CD8-positive, alpha-beta memory T cell (primary cell): ENCODE measurements at regions not wholly inside any gene's neighbourhood (a gene's known extent, or its start where the extent isn't known, plus 50 kb on each side); places are given as distances from the start of the nearest gene placed in this dataset.
"Not testable (repeated sequence)": the region's sequence is repeated elsewhere in the genome, so short reads cannot be mapped to it uniquely, and the experiment has no call there.

ENCODE experiments used
- CTCF ChIA-PET: fragments of 350-600 bp; sonication (Branson Sonifier 250); formaldehyde crosslinking; loops from one replicate; lab custom pipeline; 2021; ENCODE audit warnings: antibody characterized with exemption; lab: Charles Lee
- POLR2A ChIA-PET: fragments of 350-600 bp; sonication (Branson Sonifier 250); formaldehyde crosslinking; loops from one replicate; lab custom pipeline; 2021; ENCODE audit warnings: antibody characterized with exemption; lab: Charles Lee
- DNase-seq, 5 donors: peaks; one replicate each; pipeline versions ENCODE4 v3.0.0 to v3.0.0-alpha.2; 2020 to 2022; ENCODE audit warnings: mixed read lengths in 1 of 5
- H3K27ac ChIP-seq: one replicate; pipeline ENCODE4 v1.7.0; 2013; ENCODE audit warnings: low read depth, mild to moderate bottlenecking, low read length, moderate library complexity
- H3K27me3 ChIP-seq: 2 replicates; pipeline ENCODE4 v1.7.0; 2013; ENCODE audit warnings: low read length, mild to moderate bottlenecking; ENCODE audit not compliant: insufficient read depth, poor library complexity, severe bottlenecking
- H3K36me3 ChIP-seq: 2 replicates; pipeline ENCODE4 v1.7.0; 2013; ENCODE audit warnings: mild to moderate bottlenecking, low read length, moderate library complexity; ENCODE audit not compliant: insufficient read depth
- H3K4me1 ChIP-seq: 2 replicates; pipeline ENCODE4 v1.7.0; 2013; ENCODE audit warnings: mild to moderate bottlenecking, low read length, moderate library complexity; ENCODE audit not compliant: insufficient read depth
- H3K4me3 ChIP-seq: 2 replicates; pipeline ENCODE4 v1.7.0; 2013; ENCODE audit warnings: mild to moderate bottlenecking, low read length
- H3K9me3 ChIP-seq: 2 replicates; pipeline ENCODE4 v1.7.0; 2013; ENCODE audit warnings: mild to moderate bottlenecking, low read length
- H3K27ac Mint-ChIP-seq, 8 donors: one replicate each; pipeline ENCODE4 v1.8.0; 2020 to 2021; ENCODE audit warnings: mixed read lengths in 8 of 8, mild to moderate bottlenecking in 6 of 8, inconsistent platforms in 3 of 8, moderate library complexity in 3 of 8
- H3K27me3 Mint-ChIP-seq, 2 donors: one replicate each; pipeline ENCODE4 v1.8.0; 2020 to 2021; ENCODE audit warnings: mixed read lengths in 2 of 2, mild to moderate bottlenecking in 1 of 2, moderate library complexity in 1 of 2
- H3K36me3 Mint-ChIP-seq, 3 donors: one replicate each; pipeline ENCODE4 v1.8.0; 2020 to 2021; ENCODE audit warnings: mixed read lengths in 3 of 3, inconsistent platforms in 1 of 3, mild to moderate bottlenecking in 1 of 3
- H3K4me1 Mint-ChIP-seq, 3 donors: one replicate each; pipeline ENCODE4 v1.8.0; 2020 to 2021; ENCODE audit warnings: mixed read lengths in 3 of 3, inconsistent platforms in 1 of 3, mild to moderate bottlenecking in 1 of 3
- H3K4me3 Mint-ChIP-seq, 7 donors: one replicate each; pipeline ENCODE4 v1.8.0; 2020 to 2021; ENCODE audit warnings: mixed read lengths in 7 of 7, mild to moderate bottlenecking in 6 of 7, moderate library complexity in 4 of 7, inconsistent platforms in 2 of 7
- H3K9me3 Mint-ChIP-seq, 5 donors: one replicate each; pipeline ENCODE4 v1.8.0; 2020 to 2022; ENCODE audit warnings: mixed read lengths in 5 of 5, mild to moderate bottlenecking in 3 of 5, moderate library complexity in 2 of 5, inconsistent platforms in 1 of 5

DNA sequence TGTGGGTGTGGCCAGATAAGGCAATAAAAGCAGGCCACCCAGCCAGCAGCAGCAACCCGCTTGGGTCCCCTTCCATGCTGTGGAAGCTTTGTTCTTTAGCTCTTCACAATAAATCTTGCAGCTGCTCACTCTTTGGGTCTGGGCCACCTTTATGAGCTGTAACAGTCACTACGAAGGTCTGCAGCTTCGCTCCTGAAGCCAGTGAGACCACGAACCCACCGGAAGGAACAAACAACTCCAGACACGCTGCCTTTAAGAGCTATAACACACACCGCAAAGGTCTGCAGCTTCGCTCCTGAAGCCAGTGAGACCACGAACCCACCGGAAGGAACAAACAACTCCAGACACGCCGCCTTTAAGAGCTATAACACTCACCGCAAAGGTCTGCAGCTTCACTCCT is 172.1 kb upstream of the AGTR1 start:
- H3K9me3 ChIP-seq, H3K4me1 ChIP-seq, H3K36me3 Mint-ChIP-seq, CTCF ChIA-PET, H3K36me3 ChIP-seq, H3K4me3 Mint-ChIP-seq, DNase-seq, H3K27me3 ChIP-seq, H3K27me3 Mint-ChIP-seq, H3K4me3 ChIP-seq, H3K27ac Mint-ChIP-seq, POLR2A ChIA-PET, H3K4me1 Mint-ChIP-seq, H3K27ac ChIP-seq: not testable (repeated sequence)
- H3K9me3 Mint-ChIP-seq: peaks cover 2 to 25% (median 12%) of the 10 kb centered on the region in 5 donors

GRCh38 chr3:148528024-148528423 is 169.7 kb upstream of the AGTR1 start:
- Mint-ChIP-seq H3K4me1 (no peaks in the 10 kb centered on the region), H3K4me3 (no peak overlapping the region), H3K27me3 (no peaks in the 10 kb centered on the region), H3K9me3 (peaks cover 2 to 18% (median 9%) of the 10 kb centered on the region in 5 donors), H3K27ac (no peak overlapping the region), H3K36me3 (no peaks in the 10 kb centered on the region)
- H3K4me3 ChIP-seq: no peak overlapping the region
- no peaks in the 10 kb centered on the region for H3K4me1 ChIP-seq
- H3K27me3 ChIP-seq: no peaks in the 10 kb centered on the region
- H3K27ac ChIP-seq: no peak overlapping the region
- ChIA-PET CTCF (no interaction called here), POLR2A (no interaction called here)
- H3K36me3 ChIP-seq: no peaks in the 10 kb centered on the region
- no peak for DNase-seq
- no peaks in the 10 kb centered on the region for H3K9me3 ChIP-seq

DNA sequence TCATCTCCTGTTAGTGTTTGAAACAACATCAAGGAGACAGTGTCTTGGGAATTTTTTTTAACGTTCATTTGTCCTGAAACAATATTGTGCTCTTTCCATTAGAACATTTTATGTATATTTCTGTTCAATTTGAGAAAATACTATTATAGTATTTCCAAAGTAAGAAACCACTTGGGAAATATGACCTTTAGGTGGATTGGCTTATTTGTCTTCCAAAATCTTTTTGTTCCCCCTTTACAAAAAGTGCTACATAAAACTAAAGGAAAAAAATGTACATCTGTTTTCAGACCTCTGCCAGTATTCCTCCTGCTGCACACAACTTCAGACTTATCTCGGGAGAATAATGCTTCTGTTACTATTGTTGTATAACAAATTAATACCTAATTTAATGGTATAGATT is 165.9 kb upstream of the AGTR1 start:
- Mint-ChIP-seq H3K4me1 (no peaks in the 10 kb centered on the region), H3K9me3 (peaks cover 0 to 20% (median 3%) of the 10 kb centered on the region in 5 donors), H3K27me3 (no peaks in the 10 kb centered on the region), H3K27ac (no peak overlapping the region), H3K36me3 (no peaks in the 10 kb centered on the region), H3K4me3 (no peak overlapping the region)
- ChIA-PET CTCF (no interaction called here), POLR2A (no interaction called here)
- Histone ChIP-seq H3K27me3 (no peaks in the 10 kb centered on the region), H3K4me3 (no peak overlapping the region), H3K36me3 (no peaks in the 10 kb centered on the region), H3K27ac (no peak overlapping the region), H3K4me1 (no peaks in the 10 kb centered on the region), H3K9me3 (no peaks in the 10 kb centered on the region)
- DNase-seq: no peak

DNA sequence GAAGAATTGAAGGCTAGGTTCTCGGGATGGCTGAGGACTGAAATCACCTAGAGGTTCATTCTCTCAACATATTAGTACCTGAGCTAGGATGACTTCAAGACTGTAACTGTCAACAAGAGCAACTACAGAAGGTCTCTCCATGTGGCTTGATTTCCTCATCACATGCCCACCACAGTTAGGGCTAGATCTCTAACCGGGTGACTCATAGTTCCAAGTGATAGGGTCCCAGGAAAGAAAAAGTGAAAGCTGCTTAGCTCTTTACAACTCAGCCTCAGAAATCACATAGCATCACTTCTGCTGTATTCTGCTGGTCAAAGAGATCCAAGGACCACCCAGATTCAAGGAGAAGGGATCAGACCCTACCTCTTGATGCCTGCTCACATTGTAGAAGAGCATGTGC is 165.4 kb upstream of the AGTR1 start:
- Histone ChIP-seq H3K4me3 (no peak overlapping the region), H3K4me1 (no peaks in the 10 kb centered on the region), H3K27me3 (no peaks in the 10 kb centered on the region), H3K9me3 (no peaks in the 10 kb centered on the region), H3K36me3 (no peaks in the 10 kb centered on the region), H3K27ac (no peak overlapping the region)
- POLR2A ChIA-PET: no interaction called here
- Mint-ChIP-seq H3K9me3 (peaks cover 0 to 15% (median 2%) of the 10 kb centered on the region in 5 donors), H3K27ac (no peak overlapping the region), H3K36me3 (no peaks in the 10 kb centered on the region), H3K4me3 (no peak overlapping the region), H3K27me3 (no peaks in the 10 kb centered on the region), H3K4me1 (no peaks in the 10 kb centered on the region)
- CTCF ChIA-PET: no interaction called here
- no peak for DNase-seq

DNA sequence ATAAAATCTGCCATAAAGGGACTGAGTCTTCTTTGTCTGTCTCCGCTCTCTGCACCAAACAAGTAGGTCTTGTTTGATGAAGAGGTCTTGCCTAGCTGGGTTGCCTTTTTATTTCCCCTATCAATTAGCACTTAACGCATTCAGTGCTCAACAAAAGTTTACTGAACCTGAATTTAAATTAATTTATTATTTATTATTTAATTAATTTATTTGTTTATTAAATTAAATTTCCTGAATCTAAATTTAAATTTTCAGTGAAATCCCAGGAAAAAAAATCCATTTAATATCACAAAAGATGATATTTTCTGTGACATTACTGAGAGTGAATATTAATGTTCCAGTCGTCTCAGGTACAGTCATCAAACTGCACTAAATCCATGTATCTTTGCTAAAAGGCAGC is 164.9 kb upstream of the AGTR1 start:
- no peaks in the 10 kb centered on the region for H3K36me3 Mint-ChIP-seq
- no peaks in the 10 kb centered on the region for H3K27me3 Mint-ChIP-seq
- no peaks in the 10 kb centered on the region for H3K4me1 Mint-ChIP-seq
- ChIA-PET POLR2A (no interaction called here), CTCF (no interaction called here)
- no peak overlapping the region for H3K4me3 Mint-ChIP-seq
- H3K27ac Mint-ChIP-seq: no peak overlapping the region
- no peaks in the 10 kb centered on the region for H3K36me3 ChIP-seq
- no peaks in the 10 kb centered on the region for H3K4me1 ChIP-seq
- no peak overlapping the region for H3K27ac ChIP-seq
- no peak overlapping the region for H3K4me3 ChIP-seq
- no peak for DNase-seq
- no peaks in the 10 kb centered on the region for H3K9me3 ChIP-seq
- H3K27me3 ChIP-seq: no peaks in the 10 kb centered on the region
- H3K9me3 Mint-ChIP-seq: peaks cover 0 to 14% (median 1%) of the 10 kb centered on the region in 5 donors

GRCh38 chr3:148534089-148534988 is 163.4 kb upstream of the AGTR1 start:
- Mint-ChIP-seq H3K27ac (no peak overlapping the region), H3K9me3 (peaks cover 0 to 14% (median 0%) of the 10 kb centered on the region in 5 donors), H3K4me1 (no peaks in the 10 kb centered on the region), H3K36me3 (no peaks in the 10 kb centered on the region), H3K27me3 (no peaks in the 10 kb centered on the region), H3K4me3 (no peak overlapping the region)
- DNase-seq: no peak
- POLR2A ChIA-PET: no interaction called here
- CTCF ChIA-PET: no interaction called here
- H3K36me3 ChIP-seq: no peaks in the 10 kb centered on the region
- H3K4me1 ChIP-seq: no peaks in the 10 kb centered on the region
- no peak overlapping the region for H3K4me3 ChIP-seq
- no peaks in the 10 kb centered on the region for H3K9me3 ChIP-seq
- no peaks in the 10 kb centered on the region for H3K27me3 ChIP-seq
- H3K27ac ChIP-seq: no peak overlapping the region

DNA sequence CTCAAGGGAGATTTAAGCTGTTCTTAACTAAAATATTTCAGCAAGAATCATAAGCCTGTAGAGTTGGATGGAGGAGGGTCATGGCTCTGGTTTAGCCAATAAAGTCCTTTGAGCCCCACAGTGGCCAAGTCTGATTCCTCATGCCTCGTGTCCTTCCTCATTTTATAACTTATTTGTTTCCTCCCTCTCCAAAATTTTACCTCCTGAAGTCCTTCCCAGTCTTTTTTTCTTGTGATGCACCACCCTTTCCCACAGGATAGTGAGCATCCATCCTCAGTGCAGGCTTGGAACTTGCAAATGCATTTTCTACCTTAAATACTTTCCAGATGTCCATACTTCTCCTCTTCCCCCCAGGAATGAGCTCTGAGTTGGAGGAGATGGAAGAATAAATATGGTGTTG is 162.7 kb upstream of the AGTR1 start:
- DNase-seq: no peak

GRCh38 chr3:148540266-148540665 is 157.4 kb upstream of the AGTR1 start:
- no peak for DNase-seq

More for the DNA sequence above, 162.7 kb upstream of the AGTR1 start:
- Mint-ChIP-seq H3K27me3 (no peaks in the 10 kb centered on the region), H3K4me1 (no peaks in the 10 kb centered on the region), H3K9me3 (peaks cover 0 to 17% (median 0%) of the 10 kb centered on the region in 5 donors), H3K36me3 (no peaks in the 10 kb centered on the region), H3K4me3 (no peak overlapping the region), H3K27ac (no peak overlapping the region)
- Histone ChIP-seq H3K4me1 (no peaks in the 10 kb centered on the region), H3K4me3 (no peak overlapping the region), H3K9me3 (no peaks in the 10 kb centered on the region), H3K27ac (no peak overlapping the region), H3K36me3 (no peaks in the 10 kb centered on the region), H3K27me3 (no peaks in the 10 kb centered on the region)
- CTCF ChIA-PET: no interaction called here
- POLR2A ChIA-PET: no interaction called here

More at GRCh38 chr3:148540266-148540665, 157.4 kb upstream of the AGTR1 start:
- Histone ChIP-seq H3K4me3 (no peak overlapping the region), H3K4me1 (no peaks in the 10 kb centered on the region), H3K27me3 (no peaks in the 10 kb centered on the region), H3K36me3 (no peaks in the 10 kb centered on the region), H3K9me3 (no peaks in the 10 kb centered on the region), H3K27ac (no peak overlapping the region)
- Mint-ChIP-seq H3K4me1 (no peaks in the 10 kb centered on the region), H3K9me3 (peaks cover 0 to 10% (median 5%) of the 10 kb centered on the region in 5 donors), H3K36me3 (no peaks in the 10 kb centered on the region), H3K4me3 (no peak overlapping the region), H3K27ac (no peak overlapping the region), H3K27me3 (no peaks in the 10 kb centered on the region)
- ChIA-PET CTCF (no interaction called here), POLR2A (no interaction called here)
